Stimulated activated naive CD8-positive, alpha-beta T cell treated with anti-CD3 and anti-CD28 coated beads, Interleukin-15, amount 100 ng/mL, for 72 hours (primary cell): ENCODE measurements at regions not wholly inside any gene's neighbourhood (a gene's known extent, or its start where the extent isn't known, plus 50 kb on each side); places are given as distances from the start of the nearest gene placed in this dataset.

Source experiments
- ATAC-seq: fragments of 150-1000 bp; cut with Tn5 transposase; 2 replicates; pipeline ENCODE4 v1.10.0; 2021; ENCODE audit warnings: mild to moderate bottlenecking, moderate library complexity
- DNase-seq, 2 donors: peaks; one replicate each; pipeline ENCODE4 v3.0.0; 2021 to 2022
- H3K27ac Mint-ChIP-seq, 2 donors: one replicate each; pipeline ENCODE4 v1.8.0; 2022; ENCODE audit warnings: mild to moderate bottlenecking in 2 of 2, mixed read lengths in 2 of 2, moderate library complexity in 2 of 2
- H3K27me3 Mint-ChIP-seq: one replicate; pipeline ENCODE4 v1.8.0; 2022; ENCODE audit warnings: mixed read lengths
- H3K4me1 Mint-ChIP-seq: one replicate; pipeline ENCODE4 v1.8.0; 2022; ENCODE audit warnings: mild to moderate bottlenecking, mixed read lengths
- H3K4me3 Mint-ChIP-seq, 2 donors: one replicate each; pipeline ENCODE4 v1.8.0; 2022; ENCODE audit warnings: mild to moderate bottlenecking in 2 of 2, mixed read lengths in 2 of 2, moderate library complexity in 1 of 2
- H3K9me3 Mint-ChIP-seq, 2 donors: one replicate each; pipeline ENCODE4 v1.8.0; 2022; ENCODE audit warnings: mixed read lengths in 2 of 2

DNA sequence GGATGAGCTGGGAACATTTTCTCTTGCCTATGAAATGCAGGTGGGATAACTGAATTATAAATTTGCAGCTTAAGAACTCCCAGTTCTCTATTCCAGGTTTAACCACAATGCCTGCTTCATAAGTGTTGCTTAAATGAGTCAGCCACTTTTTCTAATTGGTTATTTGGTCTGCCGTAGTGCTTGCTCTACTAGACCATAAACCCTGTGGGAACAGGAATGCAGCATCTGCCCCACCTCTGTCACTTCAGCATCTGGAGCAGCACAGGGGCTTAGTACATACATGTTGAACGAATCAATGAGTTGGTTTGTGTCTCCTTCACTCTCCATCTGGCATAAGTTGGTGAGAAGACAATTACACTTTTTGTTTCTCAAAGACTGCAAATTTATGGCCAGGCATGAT lies 95.2 kb upstream of the PTER start:
- no peak overlapping the region for H3K27ac Mint-ChIP-seq
- peaks cover 0 to 4% of the 10 kb centered on the region in 2 donors for H3K9me3 Mint-ChIP-seq
- ATAC-seq (no peak), DNase-seq (no peak)
- no peak overlapping the region for H3K4me3 Mint-ChIP-seq
- peaks cover 5% of the 10 kb centered on the region for H3K27me3 Mint-ChIP-seq
- H3K4me1 Mint-ChIP-seq: no peaks in the 10 kb centered on the region

DNA sequence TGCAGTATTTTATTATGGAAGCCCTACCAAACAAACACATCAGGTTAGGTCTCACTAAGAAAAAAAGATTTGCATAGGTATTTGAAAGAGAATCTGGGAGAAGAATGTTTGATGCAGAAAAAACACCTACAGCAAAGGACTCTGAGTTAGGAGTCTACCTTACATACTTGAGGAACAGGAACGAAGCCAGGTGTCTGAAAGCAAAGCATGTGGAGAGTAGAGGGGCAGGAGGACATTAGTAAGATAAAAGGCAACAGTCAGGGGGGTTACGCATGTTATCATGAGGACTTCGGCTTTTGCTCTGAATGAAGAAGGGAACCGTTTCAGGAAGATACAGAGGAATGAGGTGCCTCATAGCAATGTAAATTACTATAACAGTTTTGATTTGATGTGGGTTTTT lies 87.9 kb upstream of the PTER start:
- DNase-seq: no peak
- Mint-ChIP-seq H3K27me3 (peaks cover 14% of the 10 kb centered on the region), H3K9me3 (no peaks in the 10 kb centered on the region), H3K27ac (no peak overlapping the region), H3K4me1 (no peaks in the 10 kb centered on the region), H3K4me3 (no peak overlapping the region)
- ATAC-seq: no peak

DNA sequence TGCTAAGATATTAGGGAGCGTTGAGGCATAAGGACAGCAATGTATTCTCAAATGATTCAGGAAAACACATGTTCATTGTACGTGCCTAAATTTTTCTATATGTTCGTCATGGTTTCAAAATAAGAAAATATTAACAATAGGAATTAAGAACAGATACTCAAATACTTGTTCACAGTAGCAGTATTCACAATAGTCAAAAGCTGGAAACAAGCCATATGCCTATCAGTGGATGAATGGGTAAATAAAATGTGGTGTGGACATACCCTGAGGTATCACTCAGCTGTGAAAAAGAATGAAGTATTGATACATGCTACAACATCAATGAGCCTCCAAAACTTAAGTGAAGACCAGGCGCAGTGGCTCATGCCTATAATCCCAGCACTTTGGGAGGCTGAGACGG lies 84.7 kb upstream of the PTER start:
- no peak overlapping the region for H3K4me3 Mint-ChIP-seq
- peaks cover 7% of the 10 kb centered on the region for H3K27me3 Mint-ChIP-seq

DNA sequence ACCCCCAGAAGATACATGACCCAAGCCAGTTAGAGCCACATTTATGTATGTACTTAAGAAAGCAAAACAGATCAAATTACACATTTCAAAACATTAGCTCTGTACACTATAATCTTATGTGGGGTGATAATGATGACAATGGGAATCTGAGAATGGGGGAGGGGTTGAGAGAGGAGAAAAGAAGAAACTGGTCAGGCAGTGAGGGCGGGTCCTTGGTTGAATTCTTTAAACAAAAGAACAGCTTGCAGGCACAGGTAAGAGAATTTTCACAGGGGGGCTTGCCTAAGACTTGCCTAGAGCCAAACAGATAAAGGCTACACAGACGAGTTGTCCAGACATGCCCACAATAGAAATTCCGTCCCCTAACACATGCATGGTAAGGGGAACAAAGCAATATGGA lies 76.8 kb upstream of the PTER start:
- H3K9me3 Mint-ChIP-seq: peaks cover 4 to 7% of the 10 kb centered on the region in 2 donors
- no peak for ATAC-seq
- no peaks in the 10 kb centered on the region for H3K4me1 Mint-ChIP-seq

More for the DNA sequence above, 84.7 kb upstream of the PTER start:
- no peak for ATAC-seq
- H3K27ac Mint-ChIP-seq: no peak overlapping the region
- no peaks in the 10 kb centered on the region for H3K9me3 Mint-ChIP-seq
- no peaks in the 10 kb centered on the region for H3K4me1 Mint-ChIP-seq
- DNase-seq: no peak

DNA sequence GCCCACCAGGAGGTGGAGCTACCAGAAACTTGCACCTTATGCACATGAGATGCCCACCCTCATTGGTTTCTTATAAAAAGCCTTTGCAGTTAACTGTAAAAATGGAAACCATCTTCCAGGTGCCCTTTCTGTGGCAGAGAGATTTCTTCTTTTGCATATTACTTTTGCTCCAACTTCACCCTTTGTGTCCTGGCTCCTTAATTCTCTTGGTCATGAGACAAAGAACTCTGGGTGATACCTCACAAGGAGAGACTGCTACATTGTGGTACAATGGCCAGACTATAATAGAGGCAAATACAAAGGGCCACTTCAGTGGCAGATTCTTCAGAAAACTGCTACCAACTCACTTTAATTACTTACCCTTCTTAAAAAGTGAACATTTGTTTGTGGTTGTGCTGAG lies 76.4 kb upstream of the PTER start:
- H3K27ac Mint-ChIP-seq: no peak overlapping the region
- H3K27me3 Mint-ChIP-seq: peaks cover 16% of the 10 kb centered on the region
- no peak overlapping the region for H3K4me3 Mint-ChIP-seq
- ATAC-seq: no peak
- H3K9me3 Mint-ChIP-seq: peaks cover 4 to 7% of the 10 kb centered on the region in 2 donors
- DNase-seq: no peak
- H3K4me1 Mint-ChIP-seq: no peaks in the 10 kb centered on the region

More for the DNA sequence above, 76.8 kb upstream of the PTER start:
- H3K27me3 Mint-ChIP-seq: peaks cover 16% of the 10 kb centered on the region
- no peak overlapping the region for H3K4me3 Mint-ChIP-seq
- no peak overlapping the region for H3K27ac Mint-ChIP-seq
- DNase-seq: no peak

DNA sequence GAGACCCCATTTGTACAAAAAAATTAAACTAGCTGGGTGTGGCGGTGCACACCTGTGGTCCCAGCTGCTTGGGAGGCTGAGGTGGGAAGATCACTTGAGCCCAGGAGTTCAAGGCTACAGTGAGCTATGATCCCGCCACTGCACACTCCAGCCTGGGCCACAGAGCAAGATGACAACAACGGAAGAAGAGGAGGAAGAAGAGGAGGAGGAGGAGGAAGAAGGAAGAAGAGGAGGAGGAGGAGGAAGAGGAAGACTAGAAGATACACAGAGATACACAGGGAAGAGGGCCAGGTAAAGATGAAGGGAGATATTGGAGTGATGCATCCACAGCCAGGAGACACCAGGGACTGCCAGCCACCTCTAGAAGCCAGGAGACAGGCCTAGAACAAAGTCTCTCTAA lies 75.7 kb upstream of the PTER start:
- ATAC-seq (no peak), DNase-seq (no peak)
- peak overlapping the region; percentile 5 to 57 for H3K27ac Mint-ChIP-seq
- peaks cover 4 to 7% of the 10 kb centered on the region in 2 donors for H3K9me3 Mint-ChIP-seq
- no peak overlapping the region for H3K4me3 Mint-ChIP-seq
- H3K27me3 Mint-ChIP-seq: peaks cover 16% of the 10 kb centered on the region
- H3K4me1 Mint-ChIP-seq: no peaks in the 10 kb centered on the region

DNA sequence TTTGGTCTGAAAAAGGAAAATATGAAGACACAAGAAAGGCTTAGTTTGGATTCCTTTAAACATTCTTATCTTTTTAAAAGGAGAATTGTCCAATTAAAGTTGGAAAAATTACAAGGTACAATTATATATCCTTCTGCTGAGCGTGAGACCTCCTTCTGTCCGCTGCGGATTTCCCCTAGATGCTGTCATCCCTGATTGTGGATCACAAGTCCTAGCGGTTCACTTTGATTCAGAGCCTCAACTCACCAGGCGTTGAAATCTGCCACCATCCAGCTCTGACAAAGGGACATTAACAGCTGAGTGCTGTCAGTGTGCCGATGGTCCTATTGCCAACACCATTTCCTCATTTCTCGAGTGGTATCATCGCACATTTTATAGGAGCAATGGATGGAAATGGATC lies 73.1 kb upstream of the PTER start:
- Mint-ChIP-seq H3K4me1 (no peaks in the 10 kb centered on the region), H3K27me3 (peaks cover 36% of the 10 kb centered on the region), H3K27ac (no peak overlapping the region), H3K9me3 (peaks cover 4 to 7% of the 10 kb centered on the region in 2 donors), H3K4me3 (no peak overlapping the region)
- DNase-seq (no peak), ATAC-seq (no peak)

DNA sequence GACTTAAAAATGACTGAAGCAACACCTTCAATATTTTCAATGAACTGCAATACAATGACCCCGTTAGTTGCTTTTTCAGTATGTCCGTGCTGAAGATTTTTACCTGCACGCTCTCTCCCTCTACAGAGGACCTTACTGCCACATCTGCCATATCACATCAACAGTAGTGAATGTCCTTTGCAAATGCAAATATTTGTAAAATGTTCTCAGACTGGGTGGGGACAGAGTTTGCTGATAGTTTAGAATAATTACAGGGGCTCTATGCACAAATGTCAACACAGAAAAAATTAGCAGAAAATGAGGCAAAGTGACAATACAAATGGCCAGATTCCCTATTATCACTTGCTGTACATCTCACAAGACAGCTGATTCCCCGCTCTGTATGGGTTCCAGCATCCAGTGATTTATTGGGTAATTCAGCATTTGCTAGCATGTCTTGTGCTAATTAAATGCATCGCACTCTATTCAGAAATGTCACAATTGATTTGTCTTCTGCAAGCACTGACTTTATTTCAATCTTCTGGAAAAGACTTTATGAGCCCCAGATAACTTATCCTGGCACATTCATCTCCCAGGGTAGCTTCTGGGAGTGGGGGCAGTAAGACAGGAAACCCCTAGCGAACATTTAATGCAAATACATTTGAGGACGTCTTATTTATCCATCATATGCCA lies 69.1 kb upstream of the PTER start:
- Mint-ChIP-seq H3K4me3 (no peak overlapping the region), H3K9me3 (no peaks in the 10 kb centered on the region)

DNA sequence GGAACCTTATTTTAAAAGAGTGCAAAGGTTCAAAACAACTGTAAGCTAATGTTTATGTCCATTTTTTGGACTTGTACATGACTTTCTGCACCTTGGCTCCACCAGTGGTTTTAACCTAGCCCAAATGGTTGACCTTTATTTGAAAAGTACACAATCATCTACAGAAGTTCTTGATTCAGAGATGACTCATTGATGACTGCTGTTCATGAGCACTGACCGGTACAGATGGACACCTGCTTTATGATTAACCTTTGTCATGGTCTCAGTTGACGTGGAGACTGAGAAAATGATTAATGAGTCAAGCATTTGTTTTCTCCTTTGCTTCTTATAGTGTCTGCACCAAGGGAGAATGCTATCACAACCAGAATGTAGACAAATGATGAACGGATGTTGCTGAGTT lies 55.7 kb upstream of the PTER start:
- H3K9me3 Mint-ChIP-seq: no peaks in the 10 kb centered on the region
- H3K27me3 Mint-ChIP-seq: no peaks in the 10 kb centered on the region
- no peaks in the 10 kb centered on the region for H3K4me1 Mint-ChIP-seq
- no peak overlapping the region for H3K4me3 Mint-ChIP-seq
- DNase-seq: no peak
- ATAC-seq: no peak
- no peak overlapping the region for H3K27ac Mint-ChIP-seq

More for the DNA sequence above, 69.1 kb upstream of the PTER start:
- DNase-seq: no peak
- Mint-ChIP-seq H3K27ac (no peak overlapping the region), H3K4me1 (no peaks in the 10 kb centered on the region), H3K27me3 (peaks cover 20% of the 10 kb centered on the region)
- no peak for ATAC-seq

DNA sequence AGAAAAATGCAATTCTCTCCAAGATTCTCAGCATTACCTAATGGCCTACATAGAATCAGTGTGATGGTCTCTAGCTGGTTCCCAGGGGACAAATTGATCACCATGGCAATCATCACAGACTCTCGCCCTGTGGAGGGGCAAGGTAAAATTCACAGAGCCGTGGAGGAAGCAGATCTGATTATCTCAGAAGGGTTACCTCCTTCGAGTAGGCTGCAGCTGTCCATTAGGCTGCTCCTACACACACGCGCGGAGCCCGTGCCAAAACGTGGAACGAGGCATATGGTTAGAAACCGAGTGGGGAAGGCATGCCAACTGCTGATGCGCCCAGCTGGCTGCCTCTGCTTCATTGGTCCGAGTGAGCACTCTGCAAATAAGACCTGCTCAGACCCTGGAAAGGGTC lies 52.8 kb upstream of the PTER start:
- no peaks in the 10 kb centered on the region for H3K9me3 Mint-ChIP-seq
- no peak for DNase-seq
- no peak overlapping the region for H3K27ac Mint-ChIP-seq
- H3K4me3 Mint-ChIP-seq: no peak overlapping the region
- no peaks in the 10 kb centered on the region for H3K27me3 Mint-ChIP-seq
- ATAC-seq: no peak
- no peaks in the 10 kb centered on the region for H3K4me1 Mint-ChIP-seq

DNA sequence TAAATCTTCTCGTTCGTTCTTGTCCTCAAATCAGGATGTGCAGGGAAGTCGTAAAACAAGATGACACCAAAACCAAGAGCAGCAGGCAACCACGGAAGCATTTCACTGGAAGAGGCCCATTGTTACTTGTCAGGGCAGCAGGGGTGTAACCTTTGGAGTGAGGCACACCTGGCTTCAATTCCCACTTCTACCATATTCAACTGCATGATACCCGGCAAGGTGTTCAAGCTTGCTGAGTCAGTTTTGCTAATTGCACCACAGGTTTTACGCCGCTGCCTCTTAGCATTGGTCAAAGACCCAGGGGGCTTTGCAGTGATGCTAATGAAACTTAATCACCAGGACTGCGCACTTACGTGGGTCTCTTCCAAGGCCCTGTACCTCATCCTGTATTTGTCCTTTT lies 50.0 kb upstream of the PTER start:
- H3K4me3 Mint-ChIP-seq: no peak overlapping the region
- H3K27ac Mint-ChIP-seq: no peak overlapping the region
- H3K27me3 Mint-ChIP-seq: no peaks in the 10 kb centered on the region
- no peaks in the 10 kb centered on the region for H3K9me3 Mint-ChIP-seq
- no peak for DNase-seq
- no peaks in the 10 kb centered on the region for H3K4me1 Mint-ChIP-seq
- ATAC-seq: no peak
